ENCODE measurements at regions not wholly inside any gene's neighbourhood (a gene's known extent, or its start where the extent isn't known, plus 50 kb on each side); places are given as distances from the start of the nearest gene placed in this dataset.
"Not testable (repeated sequence)": the region's sequence is repeated elsewhere in the genome, so short reads cannot be mapped to it uniquely, and the experiment has no call there.

DNA sequence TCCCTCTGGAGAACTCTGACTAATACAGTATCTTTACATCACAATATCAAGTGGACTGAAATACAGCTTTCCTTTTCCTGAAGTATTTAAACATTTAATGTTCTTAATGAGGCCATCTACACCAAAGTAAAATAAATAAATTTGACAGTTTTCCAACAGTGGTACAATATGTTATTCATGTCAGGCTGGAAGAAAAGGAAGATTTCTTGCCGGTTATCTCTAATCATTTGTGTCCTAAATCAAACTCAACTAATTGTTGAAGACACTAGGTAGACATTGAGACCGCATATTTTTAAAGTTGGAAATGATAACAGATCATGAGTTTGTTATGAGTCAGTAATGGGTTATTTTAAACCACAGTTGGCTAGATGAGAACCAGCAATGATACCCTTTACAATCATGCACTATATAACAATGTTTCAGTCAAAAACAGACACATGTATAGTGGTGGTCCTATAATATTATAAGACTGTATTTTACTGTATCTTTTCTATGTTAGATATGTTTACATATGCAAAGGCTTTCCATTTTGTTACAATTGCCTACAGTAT lies 241.6 kb downstream of the LMBRD1 start:
- Histone ChIP-seq H3K9me3 (no peaks in the 10 kb centered on the region), H3K27ac (no peak overlapping the region), H3K36me3 (no peaks in the 10 kb centered on the region), H3K27me3 (no peaks in the 10 kb centered on the region), H3K4me1 (no peaks in the 10 kb centered on the region), H3K4me3 (no peak overlapping the region)
- intact Hi-C loops (cut with DNase I; ENCODE audit: low total_unique reads), result no loop called here
- no peak for DNase-seq
- TF ChIP-seq POLR2AphosphoS5 (IDR thresholded peaks at IDR 0.05) (no peak), POLR2A (IDR thresholded peaks at IDR 0.05) (no peak), EP300 (IDR thresholded peaks at IDR 0.05; ENCODE audit: low read depth) (no peak)
- TF ChIP-seq, protein P1, sequence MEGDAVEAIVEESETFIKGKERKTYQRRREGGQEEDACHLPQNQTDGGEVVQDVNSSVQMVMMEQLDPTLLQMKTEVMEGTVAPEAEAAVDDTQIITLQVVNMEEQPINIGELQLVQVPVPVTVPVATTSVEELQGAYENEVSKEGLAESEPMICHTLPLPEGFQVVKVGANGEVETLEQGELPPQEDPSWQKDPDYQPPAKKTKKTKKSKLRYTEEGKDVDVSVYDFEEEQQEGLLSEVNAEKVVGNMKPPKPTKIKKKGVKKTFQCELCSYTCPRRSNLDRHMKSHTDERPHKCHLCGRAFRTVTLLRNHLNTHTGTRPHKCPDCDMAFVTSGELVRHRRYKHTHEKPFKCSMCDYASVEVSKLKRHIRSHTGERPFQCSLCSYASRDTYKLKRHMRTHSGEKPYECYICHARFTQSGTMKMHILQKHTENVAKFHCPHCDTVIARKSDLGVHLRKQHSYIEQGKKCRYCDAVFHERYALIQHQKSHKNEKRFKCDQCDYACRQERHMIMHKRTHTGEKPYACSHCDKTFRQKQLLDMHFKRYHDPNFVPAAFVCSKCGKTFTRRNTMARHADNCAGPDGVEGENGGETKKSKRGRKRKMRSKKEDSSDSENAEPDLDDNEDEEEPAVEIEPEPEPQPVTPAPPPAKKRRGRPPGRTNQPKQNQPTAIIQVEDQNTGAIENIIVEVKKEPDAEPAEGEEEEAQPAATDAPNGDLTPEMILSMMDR (IDR thresholded peaks at IDR 0.05), result no peak
- in situ Hi-C loops (cut with MboI; ENCODE audit: low pct_ligation_motif_present in 1 of 4, low pct_unique_long_range_greater_than_20kb in 1 of 4, low sequenced_read_pairs in 3 of 4), result no loop called here
- WGBS, 2 donors (ENCODE audit: low coverage in 1 of 2), result 78 to 89% methylated on average over 2 of the region's 2 CpGs

DNA sequence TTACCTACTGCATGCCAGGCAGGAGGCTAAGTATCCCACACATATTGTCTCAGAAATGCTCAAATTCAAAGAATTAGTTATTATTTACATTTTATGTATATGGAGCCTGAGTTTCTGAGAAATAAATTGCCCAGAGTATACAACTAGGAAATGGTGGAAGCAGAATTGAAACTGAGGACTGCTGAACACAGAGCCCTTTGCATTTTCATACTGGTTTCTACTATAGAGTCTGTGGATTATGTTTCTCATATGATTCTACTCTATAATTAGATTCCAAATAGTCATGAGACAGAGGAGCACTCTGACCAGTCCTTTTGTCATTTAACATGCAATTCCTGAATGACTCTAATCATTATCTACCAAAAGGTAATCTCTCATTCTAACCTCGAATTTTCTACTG lies 254.3 kb downstream of the LMBRD1 start:
- in situ Hi-C loops (cut with MboI; ENCODE audit: low pct_ligation_motif_present in 1 of 4, low pct_unique_long_range_greater_than_20kb in 1 of 4, low sequenced_read_pairs in 3 of 4), result no loop called here
- no peak overlapping the region for H3K4me3 ChIP-seq
- 56 to 58% methylated on average over 1 of the region's 1 CpG for WGBS, 2 donors (ENCODE audit: low coverage in 1 of 2)
- H3K27ac ChIP-seq, result no peak overlapping the region
- no peaks in the 10 kb centered on the region for H3K27me3 ChIP-seq
- intact Hi-C loops (cut with DNase I; ENCODE audit: low total_unique reads), result no loop called here
- H3K9me3 ChIP-seq, result no peaks in the 10 kb centered on the region
- H3K4me1 ChIP-seq, result no peaks in the 10 kb centered on the region
- DNase-seq, result no peak
- H3K36me3 ChIP-seq, result no peaks in the 10 kb centered on the region
- no peak for TF ChIP-seq POLR2A (IDR thresholded peaks at IDR 0.05)
- TF ChIP-seq, protein P1 (IDR thresholded peaks at IDR 0.05), result no peak
- TF ChIP-seq EP300 (IDR thresholded peaks at IDR 0.05; ENCODE audit: low read depth), result no peak
- no peak for TF ChIP-seq POLR2AphosphoS5 (IDR thresholded peaks at IDR 0.05)

DNA sequence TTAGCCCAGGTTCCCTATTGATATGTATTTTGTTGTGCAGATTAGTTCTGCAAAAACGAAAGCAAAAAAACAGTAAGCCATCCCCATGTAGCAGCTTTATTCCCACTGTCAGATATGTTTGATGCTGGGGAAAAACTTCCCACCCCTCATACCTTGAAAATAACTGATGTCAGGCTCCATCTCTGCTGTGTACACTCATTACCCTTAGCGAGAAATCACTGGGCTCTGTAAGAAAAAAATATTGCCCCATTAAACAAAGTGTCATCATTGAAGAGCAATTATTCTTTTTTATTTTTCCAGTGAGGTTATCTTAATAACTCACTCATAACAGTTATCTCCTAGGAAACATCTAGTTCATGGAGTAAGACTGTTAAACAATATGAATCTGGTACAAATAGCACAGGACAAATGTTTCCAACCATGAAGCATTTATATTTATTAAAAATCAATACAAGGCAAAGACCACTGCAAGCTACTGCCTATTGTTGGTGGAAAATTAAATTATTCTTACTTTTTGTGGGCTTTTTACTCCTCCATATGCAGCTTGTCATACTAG lies 268.8 kb downstream of the LMBRD1 start:
- Histone ChIP-seq H3K9me3 (no peaks in the 10 kb centered on the region), H3K27me3 (no peaks in the 10 kb centered on the region), H3K4me1 (no peaks in the 10 kb centered on the region), H3K4me3 (no peak overlapping the region), H3K36me3 (no peaks in the 10 kb centered on the region), H3K27ac (no peak overlapping the region)
- intact Hi-C loops (cut with DNase I; ENCODE audit: low total_unique reads), result no loop called here
- in situ Hi-C loops (cut with MboI; ENCODE audit: low pct_ligation_motif_present in 1 of 4, low pct_unique_long_range_greater_than_20kb in 1 of 4, low sequenced_read_pairs in 3 of 4), result no loop called here
- WGBS, 2 donors (ENCODE audit: low coverage in 1 of 2), result 41 to 49% methylated on average over 2 of the region's 2 CpGs
- TF ChIP-seq, protein P1 (IDR thresholded peaks at IDR 0.05), result no peak
- TF ChIP-seq POLR2AphosphoS5 (IDR thresholded peaks at IDR 0.05) (no peak), POLR2A (IDR thresholded peaks at IDR 0.05) (no peak), EP300 (IDR thresholded peaks at IDR 0.05; ENCODE audit: low read depth) (no peak)
- DNase-seq, result no peak

DNA sequence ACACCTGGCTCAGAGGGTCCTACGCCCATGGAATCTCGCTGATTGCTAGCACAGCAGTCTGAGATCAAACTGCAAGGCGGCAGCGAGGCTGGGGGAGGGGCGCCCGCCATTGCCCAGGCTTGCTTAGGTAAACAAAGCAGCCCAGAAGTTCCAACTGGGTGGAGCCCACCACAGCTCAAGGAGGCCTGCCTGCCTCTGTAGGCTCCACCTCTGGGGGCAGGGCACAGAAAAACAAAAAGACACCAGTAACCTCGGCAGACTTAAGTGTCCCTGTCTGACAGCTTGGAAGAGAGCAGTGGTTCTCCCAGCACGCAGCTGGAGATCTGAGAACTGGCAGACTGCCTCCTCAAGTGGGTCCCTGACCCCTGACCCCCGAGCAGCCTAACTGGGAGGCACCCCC lies 281.3 kb downstream of the LMBRD1 start:
- intact Hi-C loops (cut with DNase I; ENCODE audit: low total_unique reads); H3K27me3 ChIP-seq; H3K4me3 ChIP-seq; H3K36me3 ChIP-seq; in situ Hi-C loops (cut with MboI; ENCODE audit: low pct_ligation_motif_present in 1 of 4, low pct_unique_long_range_greater_than_20kb in 1 of 4, low sequenced_read_pairs in 3 of 4); H3K9me3 ChIP-seq; DNase-seq; H3K4me1 ChIP-seq; H3K27ac ChIP-seq: not testable (repeated sequence)
- 100% methylated on average over 1 of the region's 9 CpGs; no CpG with 5 or more reads in 1 of the 2 donors for WGBS, 2 donors (ENCODE audit: low coverage in 1 of 2)

DNA sequence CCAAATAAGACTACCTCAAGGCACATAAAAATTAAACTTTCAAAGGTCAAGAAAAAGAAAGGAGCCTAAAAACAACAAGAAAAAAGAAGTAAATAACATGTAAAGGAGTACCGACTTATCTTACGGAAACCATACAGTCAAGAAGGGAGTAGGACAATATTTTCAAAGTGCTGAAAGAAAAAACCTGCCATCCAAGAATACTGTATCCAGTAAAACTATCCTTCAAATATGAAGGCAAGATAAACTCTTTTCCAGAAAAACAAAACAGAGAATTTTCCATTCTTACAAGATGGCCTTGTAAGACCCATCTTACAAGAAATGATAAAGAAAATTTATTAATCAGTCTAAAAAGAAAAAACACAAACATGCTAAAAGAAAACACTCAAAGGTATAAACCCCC lies 302.2 kb downstream of the LMBRD1 start:
- in situ Hi-C loops (cut with MboI; ENCODE audit: low pct_ligation_motif_present in 1 of 4, low pct_unique_long_range_greater_than_20kb in 1 of 4, low sequenced_read_pairs in 3 of 4), result no loop called here
- TF ChIP-seq EP300 (IDR thresholded peaks at IDR 0.05; ENCODE audit: low read depth), result no peak

More for the DNA sequence above, 302.2 kb downstream of the LMBRD1 start:
- DNase-seq, result no peak
- Histone ChIP-seq H3K4me3 (no peak overlapping the region), H3K27me3 (no peaks in the 10 kb centered on the region), H3K27ac (no peak overlapping the region), H3K36me3 (no peaks in the 10 kb centered on the region), H3K4me1 (no peaks in the 10 kb centered on the region), H3K9me3 (peaks cover 0 to 5% of the 10 kb centered on the region in 2 donors)
- WGBS, 2 donors (ENCODE audit: low coverage in 1 of 2), result 93 to 94% methylated on average over 2 of the region's 2 CpGs
- intact Hi-C loops (cut with DNase I; ENCODE audit: low total_unique reads), result no loop called here

All from transverse colon (tissue), 4 donors.